CD4-positive, alpha-beta T cell treated with Interferon gamma for 1 hour (primary cell): ENCODE measurements at regions not wholly inside any gene's neighbourhood (a gene's known extent, or its start where the extent isn't known, plus 50 kb on each side); places are given as distances from the start of the nearest gene placed in this dataset.
"Not testable (repeated sequence)": the region's sequence is repeated elsewhere in the genome, so short reads cannot be mapped to it uniquely, and the experiment has no call there.

Experiments
- DNase-seq: peaks from one replicate; pipeline ENCODE4 v3.0.0-alpha.2; 2020

- DNase-seq, result no peak
Observed at GRCh38 chr13:26484196-26484595, 73.3 kb upstream of the WASF3 start.

- DNase-seq, result no peak
Observed at GRCh38 chr13:26485288-26485687, 72.2 kb upstream of the WASF3 start.

- DNase-seq, result no peak
Observed at GRCh38 chr13:26485786-26486185, 71.7 kb upstream of the WASF3 start.

- no peak for DNase-seq
Observed at GRCh38 chr13:26486550-26486949, 70.9 kb upstream of the WASF3 start.

GRCh38 chr13:26487781-26488180, 69.7 kb upstream of the WASF3 start:
- DNase-seq, result no peak

- DNase-seq, result no peak
Observed at GRCh38 chr13:26488236-26489003, 69.1 kb upstream of the WASF3 start.

GRCh38 chr13:26492301-26492700, 65.2 kb upstream of the WASF3 start:
- DNase-seq, result not testable (repeated sequence)

GRCh38 chr13:26494571-26495195, 62.8 kb upstream of the WASF3 start:
- no peak for DNase-seq

- no peak for DNase-seq
Observed at GRCh38 chr13:26495750-26496149, 61.7 kb upstream of the WASF3 start.

GRCh38 chr13:26497968-26498511, 59.4 kb upstream of the WASF3 start:
- DNase-seq, result no peak

GRCh38 chr13:26498656-26499601, 58.6 kb upstream of the WASF3 start:
- no peak for DNase-seq

- DNase-seq, result no peak
Observed at GRCh38 chr13:26500618-26501320, 56.7 kb upstream of the WASF3 start.

- no peak for DNase-seq
Observed at GRCh38 chr13:26501641-26502040, 55.8 kb upstream of the WASF3 start.

GRCh38 chr13:26502826-26503225, 54.7 kb upstream of the WASF3 start:
- no peak for DNase-seq

- DNase-seq, result no peak
Observed at GRCh38 chr13:26503826-26504594, 53.5 kb upstream of the WASF3 start.
